Stimulated activated CD4-positive, alpha-beta T cell treated with anti-CD3 and anti-CD28 coated beads, TNF-alpha, amount 100 ng/mL, for 24 hours (primary cell): ENCODE measurements at regions not wholly inside any gene's neighbourhood (a gene's known extent, or its start where the extent isn't known, plus 50 kb on each side); places are given as distances from the start of the nearest gene placed in this dataset.
"Not testable (repeated sequence)": the region's sequence is repeated elsewhere in the genome, so short reads cannot be mapped to it uniquely, and the experiment has no call there.

Experiments used
- DNase-seq, 3 experiments: peaks; one replicate each; pipeline ENCODE4 v3.0.0-alpha.2; 2020; ENCODE audit warnings: low read depth in 3 of 3

DNA sequence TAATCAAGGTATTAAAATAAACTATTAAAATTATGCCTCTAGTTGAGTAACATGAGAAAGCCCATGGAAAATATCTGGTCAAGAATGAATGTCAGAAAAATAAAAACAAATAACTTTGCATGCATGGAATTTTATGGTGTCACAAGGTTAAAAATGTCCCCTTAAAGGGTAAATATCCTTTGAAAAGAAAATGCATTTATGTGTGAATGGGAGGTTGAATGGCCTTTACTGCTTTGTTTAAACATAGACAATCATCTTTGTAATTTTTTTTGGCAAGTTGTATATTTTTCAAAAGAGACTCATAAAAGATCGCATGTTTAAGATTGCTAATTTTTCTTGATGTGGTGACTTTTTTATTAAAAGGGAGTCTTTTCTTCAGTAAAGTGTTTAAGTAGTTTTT lies 564.2 kb downstream of the NR2F2 start:
- DNase-seq = no peak

DNA sequence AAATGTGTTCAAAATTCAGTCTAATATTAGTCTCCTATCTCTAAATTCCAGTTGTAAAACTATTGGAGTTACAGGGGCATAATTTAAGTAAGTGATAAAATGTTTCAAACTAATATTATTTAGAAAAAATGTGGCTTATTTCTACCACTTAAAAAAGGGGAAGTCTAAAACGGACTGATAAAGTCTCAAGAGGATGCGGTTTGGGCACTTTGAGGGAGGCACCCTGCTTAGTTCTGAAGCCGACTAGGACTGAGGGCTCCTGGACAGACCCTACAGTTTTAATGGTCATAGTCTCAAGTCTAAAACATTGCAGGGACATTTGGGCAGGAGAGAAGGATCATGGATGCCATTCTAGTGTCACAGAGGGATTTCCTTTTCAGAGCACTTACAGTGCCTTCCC lies 566.3 kb downstream of the NR2F2 start:
- DNase-seq = no peak

DNA sequence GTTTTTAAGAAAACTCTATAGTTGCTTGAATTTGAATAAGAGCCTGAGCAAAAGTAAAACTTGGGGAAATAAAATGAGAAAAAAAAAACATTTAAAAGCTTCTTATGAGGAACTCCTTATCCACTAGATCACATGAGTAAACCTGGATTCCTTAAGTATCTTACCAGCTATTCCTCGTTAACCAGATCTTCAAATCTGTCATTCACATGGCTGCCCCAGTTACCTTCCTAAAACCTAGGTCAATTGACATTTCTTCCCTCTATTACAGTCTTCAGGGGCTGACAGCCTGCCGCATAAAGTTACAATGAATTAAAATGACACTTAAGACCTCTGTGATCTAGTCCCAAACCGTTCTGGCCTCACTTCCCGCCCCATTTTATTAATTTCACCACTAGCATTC lies 583.6 kb downstream of the NR2F2 start:
- no peak for DNase-seq

GRCh38 chr15:96916750-96917149 lies 586.2 kb downstream of the NR2F2 start:
- no peak for DNase-seq

DNA sequence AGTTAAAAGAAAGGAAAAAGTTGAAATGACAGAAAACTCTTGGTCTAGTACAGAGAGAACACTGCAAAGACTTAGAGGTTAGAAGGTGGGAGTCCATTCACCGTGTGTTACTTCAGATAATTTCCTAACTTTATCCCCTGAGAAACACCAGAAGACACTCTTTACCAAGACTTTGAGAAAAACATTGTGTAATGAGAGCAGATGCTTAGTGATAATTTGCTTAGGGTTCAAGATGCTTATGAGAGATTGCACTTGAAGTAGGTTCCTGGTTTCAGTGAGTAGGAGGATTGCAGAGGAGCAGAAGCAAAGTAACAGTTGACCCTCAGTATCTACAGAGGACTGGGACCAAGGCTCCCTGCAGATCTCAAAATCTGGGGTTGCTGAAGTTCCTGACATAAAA lies 594.1 kb downstream of the NR2F2 start:
- no peak for DNase-seq

GRCh38 chr15:96947296-96948229 lies 617.1 kb downstream of the NR2F2 start:
- DNase-seq = no peak

DNA sequence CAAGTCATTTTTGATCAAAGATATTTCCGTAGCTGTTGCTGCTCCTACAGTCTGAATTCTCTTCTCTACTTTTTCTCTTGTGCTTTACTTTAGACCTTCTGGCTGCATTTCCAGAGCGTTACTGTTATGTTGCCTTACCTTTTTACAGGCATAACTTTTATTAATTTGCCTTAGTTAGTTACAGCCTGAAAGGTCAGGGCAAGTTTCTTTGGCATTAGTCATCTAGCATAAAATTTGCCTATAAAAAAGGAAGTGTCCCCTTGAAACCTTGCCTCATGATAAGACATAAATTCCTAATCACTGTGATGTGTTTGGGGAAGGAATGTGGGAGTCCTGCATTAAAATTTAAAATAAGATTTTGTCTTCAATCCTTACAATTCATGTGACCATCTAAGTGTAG lies 618.5 kb downstream of the NR2F2 start:
- DNase-seq = no peak

- no peak for DNase-seq
These were observed 628.2 kb downstream of the NR2F2 start for GRCh38 chr15:96958721-96959120.

GRCh38 chr15:96959501-96959900 lies 629.0 kb downstream of the NR2F2 start:
- no peak for DNase-seq

- no peak for DNase-seq
These were observed 630.4 kb downstream of the NR2F2 start for GRCh38 chr15:96960711-96961480.

DNA sequence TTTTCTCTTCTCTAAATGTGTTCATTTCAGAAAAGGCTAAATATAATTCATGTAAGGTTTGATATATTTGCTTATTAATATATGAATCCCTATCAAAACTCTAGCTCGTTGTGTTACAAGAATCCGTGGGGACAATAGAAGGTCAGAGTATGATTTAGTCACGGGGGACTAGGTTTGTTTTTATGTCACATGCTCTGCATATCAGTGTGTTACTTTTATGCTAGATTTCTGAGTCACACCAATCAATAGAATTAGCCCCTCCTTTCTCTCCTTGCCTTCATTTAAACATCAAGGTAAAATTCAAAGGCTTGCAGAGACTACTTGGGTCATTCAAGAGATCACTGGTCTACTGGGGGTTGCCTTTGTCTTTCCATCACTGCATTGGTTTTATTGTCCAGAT lies 636.1 kb downstream of the NR2F2 start:
- no peak for DNase-seq

DNA sequence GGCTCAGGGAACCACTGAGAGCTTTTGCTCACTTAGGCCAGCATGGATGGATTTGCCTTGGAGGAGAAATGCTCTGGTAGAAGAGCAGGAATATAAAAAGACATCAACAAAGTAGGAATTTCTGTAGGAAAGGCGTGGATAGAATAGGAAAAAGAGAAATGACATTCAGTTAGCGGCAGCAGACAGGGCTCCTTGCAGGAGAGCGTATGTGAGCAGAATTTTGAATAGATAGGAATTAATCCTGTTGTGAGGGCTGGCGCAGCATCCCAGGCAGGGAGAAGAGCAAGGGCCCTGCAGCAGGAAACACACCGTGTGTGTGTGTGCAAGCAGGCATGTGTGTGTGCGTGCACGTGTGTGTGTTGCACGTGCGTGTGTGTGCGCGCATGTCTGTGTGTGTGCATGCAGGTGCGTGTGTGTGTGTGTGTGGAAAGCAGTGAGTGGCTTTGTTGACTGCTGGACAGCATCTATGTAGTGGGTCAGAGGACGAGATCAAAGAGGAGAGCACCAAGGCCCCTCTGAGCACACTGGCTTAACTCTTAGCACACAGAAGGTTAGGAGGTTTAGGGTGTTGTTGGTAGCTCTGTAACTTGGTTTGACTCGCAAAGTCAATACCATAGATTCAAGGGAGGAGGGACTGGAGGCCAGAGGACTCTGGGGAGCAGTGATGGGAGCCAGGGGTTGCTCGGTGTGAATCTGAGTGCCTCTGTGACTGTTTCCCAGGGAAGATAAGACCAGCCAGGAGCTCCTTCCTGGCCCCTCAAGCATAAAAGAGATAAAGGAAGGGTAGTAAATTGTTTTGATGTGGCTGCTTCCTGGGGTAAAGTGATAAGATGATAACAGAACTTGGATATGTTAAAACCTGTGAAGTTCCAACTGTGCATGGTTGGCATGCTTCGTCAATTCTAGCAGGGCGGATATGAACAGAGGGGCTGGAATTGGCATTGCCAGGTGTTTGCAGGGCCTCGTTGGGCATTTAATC lies 639.5 kb downstream of the NR2F2 start:
- DNase-seq = no peak

DNA sequence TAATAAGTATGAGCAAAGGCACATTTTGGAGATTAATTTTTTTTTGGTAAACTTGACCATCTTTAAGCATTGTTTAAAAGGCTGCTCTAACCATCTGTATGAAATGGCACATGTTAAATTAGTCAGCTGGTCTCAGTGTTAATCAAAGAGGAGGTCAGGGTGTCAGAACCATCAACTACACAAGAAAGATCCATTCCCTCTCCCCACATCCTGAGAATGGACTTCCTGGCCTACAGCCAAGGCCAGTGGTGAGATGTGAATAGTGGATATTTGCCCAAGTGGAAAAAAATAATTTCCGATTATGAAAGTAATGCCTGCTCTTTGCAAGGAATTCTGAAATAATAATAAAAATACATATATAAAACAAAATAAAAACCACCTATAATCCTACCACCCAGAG lies 641.7 kb downstream of the NR2F2 start:
- DNase-seq = no peak

DNA sequence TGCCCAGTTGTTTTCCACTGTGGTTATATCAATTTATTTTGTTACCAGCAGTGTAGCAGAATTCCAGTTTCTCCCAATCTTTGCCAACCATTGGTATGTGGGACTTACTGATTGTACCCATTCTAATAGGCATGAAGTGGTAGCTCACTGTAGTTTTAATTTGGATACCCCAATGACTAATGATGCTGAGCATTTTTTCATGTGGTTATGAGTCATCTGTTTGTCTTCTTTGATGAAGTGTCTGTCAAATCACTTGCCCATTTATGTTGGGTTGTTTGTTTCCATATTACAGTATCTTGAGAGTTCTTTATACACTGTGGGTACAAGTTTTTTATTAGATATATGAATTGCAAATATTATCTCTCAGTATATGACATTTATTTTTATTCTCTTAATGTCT lies 644.3 kb downstream of the NR2F2 start:
- no peak for DNase-seq

GRCh38 chr15:96977886-96978285 lies 647.4 kb downstream of the NR2F2 start:
- DNase-seq = no peak

DNA sequence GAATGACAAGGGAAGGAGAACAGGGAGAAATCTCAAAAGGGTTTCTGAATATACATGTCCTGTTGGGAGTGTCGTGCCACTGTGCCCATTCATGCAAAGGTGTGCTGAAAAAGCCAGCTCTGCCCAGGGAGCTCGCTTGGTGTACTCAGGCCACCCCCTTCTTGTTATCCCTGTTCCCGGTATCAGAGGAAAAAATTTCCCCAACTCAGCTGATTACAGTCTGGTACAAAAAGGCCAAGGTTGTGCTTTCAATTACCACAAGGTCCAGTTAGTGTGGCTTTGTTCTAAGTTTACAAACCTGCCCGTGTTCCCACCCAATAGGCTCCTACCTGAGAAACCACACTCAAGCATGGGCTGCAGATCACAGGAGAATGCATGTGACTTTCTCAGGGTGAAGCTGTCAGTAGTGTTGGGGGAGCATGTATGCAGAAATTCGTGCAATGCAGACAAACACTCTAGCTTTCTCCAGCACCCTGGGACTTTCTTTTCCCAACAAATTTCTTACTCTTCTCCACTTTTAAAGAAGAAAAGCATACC lies 648.5 kb downstream of the NR2F2 start:
- DNase-seq = no peak

GRCh38 chr15:96984121-96984671 lies 653.7 kb downstream of the NR2F2 start:
- not testable (repeated sequence) for DNase-seq

GRCh38 chr15:96992817-96993216 lies 662.3 kb downstream of the NR2F2 start:
- DNase-seq = no peak

GRCh38 chr15:96997538-96997937 lies 667.0 kb downstream of the NR2F2 start:
- DNase-seq = no peak

DNA sequence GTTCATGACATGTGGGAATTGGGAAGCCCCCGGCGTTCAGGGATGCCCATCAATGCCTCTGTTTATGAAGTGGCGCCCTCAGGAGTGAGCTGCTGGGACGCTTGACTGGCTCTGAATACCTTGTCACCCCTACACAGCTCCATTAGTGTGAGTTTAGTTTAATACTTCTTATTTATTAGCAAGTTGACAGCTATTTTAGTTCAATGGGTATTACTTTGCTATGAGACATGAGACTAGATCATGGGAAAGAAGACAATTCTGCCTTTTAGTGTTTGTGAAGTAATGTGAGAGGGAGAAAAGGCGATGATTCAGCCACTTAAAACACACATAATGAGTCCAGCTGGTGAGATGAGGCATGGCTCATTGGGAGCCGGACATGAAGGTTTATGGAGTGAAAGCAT lies 678.5 kb downstream of the NR2F2 start:
- no peak for DNase-seq

- DNase-seq = no peak
These were observed 682.5 kb downstream of the NR2F2 start for GRCh38 chr15:97012986-97013385.
